Daoy (cell line): ENCODE measurements at regions not wholly inside any gene's neighbourhood (a gene's known extent, or its start where the extent isn't known, plus 50 kb on each side); places are given as distances from the start of the nearest gene placed in this dataset.
"Not testable (repeated sequence)": the region's sequence is repeated elsewhere in the genome, so short reads cannot be mapped to it uniquely, and the experiment has no call there.

ENCODE experiments used
- DNase-seq: peaks from one replicate; pipeline ENCODE4 v3.0.0-alpha.2; 2015; ENCODE audit warnings: low read depth

DNA sequence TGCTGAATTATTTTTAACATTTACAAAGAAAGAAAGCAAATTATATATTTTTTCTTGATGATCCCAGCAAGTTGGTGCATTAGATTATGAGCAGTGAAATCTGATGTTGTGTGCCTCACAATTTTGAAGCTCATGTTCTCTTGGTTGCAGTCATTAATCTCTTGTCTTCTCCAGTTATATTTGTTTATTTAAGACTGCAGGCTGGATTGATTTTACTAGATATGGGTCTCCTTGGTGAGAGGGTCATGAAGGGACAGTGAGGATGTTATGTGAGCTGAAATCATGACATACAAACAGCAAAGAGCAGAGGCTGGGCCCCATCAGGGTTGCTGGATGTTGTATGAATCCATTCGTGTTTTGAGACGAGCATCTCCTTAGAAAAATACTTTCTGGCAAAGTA lies 64.2 kb upstream of the AKIRIN2 start:
- no peak for DNase-seq

DNA sequence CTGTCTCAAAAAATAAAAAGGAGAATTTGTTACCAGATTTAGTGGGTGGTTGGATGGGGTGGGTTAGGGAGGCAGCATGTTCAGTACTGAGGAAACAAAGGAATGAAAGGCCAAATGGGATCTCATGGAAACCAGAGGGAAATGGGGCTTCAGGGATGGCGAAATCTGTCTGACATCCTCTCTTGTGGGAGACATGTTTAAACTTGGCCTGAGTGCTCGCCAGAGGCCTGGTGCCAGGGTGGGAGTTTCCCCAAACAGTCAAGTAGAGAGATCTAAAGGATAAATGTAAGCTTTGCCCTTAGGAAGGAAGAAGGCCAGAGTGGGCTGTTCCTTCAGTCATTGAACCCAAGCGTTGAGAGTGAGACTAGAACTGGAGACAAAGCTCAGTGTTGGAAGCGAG lies 61.9 kb upstream of the AKIRIN2 start:
- DNase-seq = no peak

DNA sequence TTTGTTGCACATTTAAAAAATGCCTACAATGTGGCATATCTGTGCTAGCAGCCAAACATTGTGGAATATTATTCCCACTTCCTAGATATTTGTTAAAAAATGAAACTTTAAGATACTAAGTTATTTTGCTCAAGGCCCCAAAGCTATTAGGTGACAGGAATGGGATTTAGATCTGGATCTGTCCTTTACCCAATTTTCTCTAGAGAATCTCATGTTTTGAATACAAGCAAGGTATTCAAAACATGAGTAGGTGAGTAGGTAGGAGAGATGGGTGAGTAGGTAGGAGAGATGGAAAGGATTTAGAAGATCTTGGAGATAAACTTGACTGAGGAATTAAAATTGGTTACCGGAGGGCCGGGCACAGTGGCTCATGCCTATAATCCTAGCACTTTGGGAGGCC lies 61.2 kb upstream of the AKIRIN2 start:
- no peak for DNase-seq

DNA sequence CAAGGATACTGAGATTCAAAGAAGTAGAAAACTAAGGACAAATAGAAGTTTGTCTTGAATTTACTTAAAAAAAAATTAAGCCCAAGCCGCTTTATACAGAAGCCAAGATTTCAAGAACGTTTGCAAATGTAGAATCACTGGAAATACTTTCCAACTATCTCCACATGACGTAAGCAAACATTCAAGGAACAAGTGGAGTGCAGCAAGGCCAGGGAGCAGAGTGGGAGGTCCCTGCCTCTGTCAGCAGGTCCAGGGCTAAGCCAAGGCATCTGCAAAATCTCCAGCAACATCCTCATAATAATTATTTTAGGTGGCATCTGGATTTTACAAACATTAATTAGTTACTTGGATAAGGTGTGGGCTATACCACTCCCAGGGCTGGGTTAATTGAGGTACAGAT lies 60.1 kb upstream of the AKIRIN2 start:
- no peak for DNase-seq

DNA sequence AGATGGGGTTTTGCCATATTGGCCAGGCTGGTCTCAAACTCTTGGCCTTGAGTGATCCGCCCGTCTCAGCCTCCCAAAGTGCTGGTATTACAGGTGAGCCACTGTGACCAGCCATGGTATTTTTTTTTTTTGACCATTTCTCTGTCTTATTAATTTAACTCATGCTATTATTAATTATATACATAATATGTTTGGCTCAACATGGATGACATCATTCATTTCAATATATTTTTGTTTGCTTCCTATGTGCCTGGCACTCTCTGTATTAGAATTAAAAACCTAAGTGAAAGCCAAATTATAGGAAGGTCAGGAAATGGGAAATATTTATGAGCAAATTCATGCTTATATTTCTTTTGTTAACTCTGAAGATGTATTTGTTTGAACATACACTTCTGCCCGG lies 55.8 kb upstream of the AKIRIN2 start:
- no peak for DNase-seq

DNA sequence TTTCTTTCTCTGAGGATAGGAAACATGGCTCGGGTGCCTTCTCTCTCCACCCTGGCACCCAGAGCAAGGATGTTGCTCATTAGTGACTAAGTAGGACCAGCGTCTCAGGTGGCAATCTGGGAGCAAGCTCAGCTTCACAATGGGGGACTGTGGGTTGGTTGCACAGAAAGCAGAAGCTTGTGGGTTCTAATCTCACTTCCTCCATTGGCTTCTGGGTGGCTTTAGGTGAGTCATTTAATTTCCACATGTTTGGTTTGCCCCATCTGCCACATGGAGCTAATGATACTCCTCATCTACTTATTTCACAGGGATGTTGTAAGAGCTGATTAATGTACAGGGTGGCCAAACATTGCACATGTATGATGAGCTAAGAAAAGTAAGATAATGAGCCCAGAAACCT lies 54.8 kb upstream of the AKIRIN2 start:
- peak; percentile 92 for DNase-seq

DNA sequence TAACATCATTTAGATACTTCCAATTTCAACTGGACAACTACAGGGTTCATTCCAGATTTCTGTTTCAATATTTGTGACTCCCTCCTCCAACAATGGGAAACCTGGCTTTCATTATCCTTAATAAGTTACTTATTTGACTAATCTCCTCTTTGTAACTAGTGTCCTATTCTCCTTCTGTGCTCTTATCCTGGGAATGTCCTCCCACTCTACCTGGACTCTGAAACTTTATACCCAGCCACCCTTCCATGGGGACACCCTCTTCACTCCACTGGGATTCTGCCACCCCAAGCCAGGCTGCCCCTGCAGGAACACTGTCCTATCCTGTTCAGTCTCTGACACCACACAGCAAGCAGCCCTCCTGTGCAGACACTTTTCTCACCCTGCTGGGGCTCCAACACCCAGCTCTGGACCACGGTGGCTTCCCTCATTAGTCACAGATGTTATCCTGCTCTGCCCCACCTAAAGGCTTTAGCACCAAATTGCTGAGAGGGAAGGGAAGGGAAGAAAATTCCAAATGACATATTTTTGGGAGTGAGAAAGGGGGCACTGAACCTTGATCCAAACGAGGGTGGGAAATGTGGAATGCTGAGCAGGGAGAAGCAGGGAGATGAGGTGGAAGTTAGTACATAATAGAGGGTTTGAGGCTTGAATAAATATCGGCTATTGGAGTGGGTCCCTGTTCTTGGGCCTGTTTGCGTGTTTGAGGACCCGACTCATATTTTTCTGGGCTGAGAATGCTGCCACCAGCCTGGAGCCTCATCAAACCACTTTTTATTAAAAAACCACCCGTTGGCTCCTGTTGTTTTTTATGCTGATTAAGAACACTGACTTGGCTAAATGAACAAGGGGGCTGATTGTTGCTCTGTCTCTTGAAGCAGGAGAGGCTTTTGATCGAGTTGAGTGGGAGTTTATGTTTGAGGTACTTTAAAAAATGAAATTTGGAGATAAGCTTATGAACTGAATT lies 54.0 kb upstream of the AKIRIN2 start:
- peak; percentile 59 for DNase-seq

DNA sequence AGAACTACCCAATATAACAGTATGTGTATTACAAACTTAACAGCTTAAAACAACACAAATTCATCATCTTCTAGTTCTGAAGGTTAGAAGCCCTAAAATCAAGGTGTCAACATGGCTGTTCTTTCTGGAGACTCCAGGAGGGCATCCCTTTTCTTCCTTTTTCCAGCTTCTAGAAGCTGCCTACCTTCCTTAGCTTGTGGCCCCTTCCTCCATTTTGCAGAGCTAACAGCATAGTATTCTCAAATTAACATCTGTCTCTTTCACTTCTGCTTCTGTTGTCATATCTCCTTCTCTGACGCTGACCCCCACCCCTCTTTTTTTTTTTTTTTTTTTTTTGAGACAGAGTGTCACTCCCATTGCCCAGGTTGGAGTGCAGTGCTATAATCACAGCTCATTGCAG lies 52.8 kb upstream of the AKIRIN2 start:
- no peak for DNase-seq

DNA sequence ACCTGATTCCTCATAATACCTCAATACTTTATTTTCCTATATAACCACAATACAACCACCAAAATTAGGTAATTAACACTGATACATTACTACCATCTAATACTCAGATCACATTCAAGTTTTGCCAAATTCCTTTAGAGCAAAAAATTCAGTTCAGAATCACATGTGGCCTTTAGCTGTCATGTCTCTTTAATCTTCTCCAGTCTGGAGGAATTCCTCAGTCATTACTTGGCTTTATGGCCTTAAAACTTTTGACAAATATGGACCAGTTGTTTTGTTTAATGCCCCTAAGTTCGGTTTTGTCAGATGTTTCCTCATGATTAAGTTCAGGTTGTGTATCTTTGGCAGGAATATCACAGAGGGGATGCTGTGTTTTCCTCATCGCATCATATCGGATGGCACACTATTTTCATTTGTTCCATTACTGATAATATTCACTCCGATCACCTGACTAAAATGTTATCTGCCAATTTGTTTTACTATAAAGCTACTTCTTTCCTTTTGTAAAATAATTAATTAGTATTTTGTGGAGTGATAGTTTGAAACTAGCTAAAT lies 51.2 kb upstream of the AKIRIN2 start:
- no peak for DNase-seq

DNA sequence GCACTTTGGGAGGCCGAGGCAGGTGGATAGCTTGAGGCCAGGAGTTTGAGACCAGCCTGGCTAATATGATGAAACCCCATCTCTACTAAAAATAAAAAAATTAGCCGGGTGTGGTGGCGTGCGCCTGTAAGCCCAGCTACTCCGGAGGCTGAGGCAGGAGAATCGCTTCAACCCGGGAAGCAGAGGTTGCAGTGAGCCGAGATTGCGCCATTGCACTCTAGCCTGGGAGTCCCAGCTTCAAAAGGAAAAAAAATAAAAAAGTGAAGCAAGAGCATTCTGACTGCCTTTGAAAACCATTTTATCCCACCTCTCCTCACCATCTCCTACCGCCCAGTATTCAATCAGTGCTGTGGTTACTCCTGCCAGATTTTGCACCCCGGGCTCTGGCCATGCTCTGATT lies 50.5 kb upstream of the AKIRIN2 start:
- not testable (repeated sequence) for DNase-seq
